ENCODE measurements at regions not wholly inside any gene's neighbourhood (a gene's known extent, or its start where the extent isn't known, plus 50 kb on each side); places are given as distances from the start of the nearest gene placed in this dataset.

- H3K27ac ChIP-seq = no peak overlapping the region
- H3K36me3 ChIP-seq (replicated peaks; ENCODE audit: insufficient read depth, low read depth) = no peaks in the 10 kb centered on the region
- no peak for DNase-seq (ENCODE audit: low spot score)
- H4K20me1 ChIP-seq (ENCODE audit: insufficient read depth, poor library complexity, severe bottlenecking) = no peaks in the 10 kb centered on the region
- 50% methylated on average over 2 of the region's 2 CpGs for WGBS (ENCODE audit: low lambda C conversion rate, missing lambda C conversion rate)
- TF ChIP-seq EZH2 (IDR thresholded peaks at IDR 0.05; ENCODE audit: borderline replicate concordance) (no peak), EZH2phosphoT487 (IDR thresholded peaks at IDR 0.05; ENCODE audit: low read depth, severe bottlenecking, unreplicated experiment) (no peak)
- TF ChIP-seq, protein P1, sequence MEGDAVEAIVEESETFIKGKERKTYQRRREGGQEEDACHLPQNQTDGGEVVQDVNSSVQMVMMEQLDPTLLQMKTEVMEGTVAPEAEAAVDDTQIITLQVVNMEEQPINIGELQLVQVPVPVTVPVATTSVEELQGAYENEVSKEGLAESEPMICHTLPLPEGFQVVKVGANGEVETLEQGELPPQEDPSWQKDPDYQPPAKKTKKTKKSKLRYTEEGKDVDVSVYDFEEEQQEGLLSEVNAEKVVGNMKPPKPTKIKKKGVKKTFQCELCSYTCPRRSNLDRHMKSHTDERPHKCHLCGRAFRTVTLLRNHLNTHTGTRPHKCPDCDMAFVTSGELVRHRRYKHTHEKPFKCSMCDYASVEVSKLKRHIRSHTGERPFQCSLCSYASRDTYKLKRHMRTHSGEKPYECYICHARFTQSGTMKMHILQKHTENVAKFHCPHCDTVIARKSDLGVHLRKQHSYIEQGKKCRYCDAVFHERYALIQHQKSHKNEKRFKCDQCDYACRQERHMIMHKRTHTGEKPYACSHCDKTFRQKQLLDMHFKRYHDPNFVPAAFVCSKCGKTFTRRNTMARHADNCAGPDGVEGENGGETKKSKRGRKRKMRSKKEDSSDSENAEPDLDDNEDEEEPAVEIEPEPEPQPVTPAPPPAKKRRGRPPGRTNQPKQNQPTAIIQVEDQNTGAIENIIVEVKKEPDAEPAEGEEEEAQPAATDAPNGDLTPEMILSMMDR (IDR thresholded peaks at IDR 0.05; ENCODE audit: poor library complexity) = no peak
- no peaks in the 10 kb centered on the region for H3K9me3 ChIP-seq (ENCODE audit: low read depth)
- H3K4me1 ChIP-seq (ENCODE audit: insufficient read depth) = no peaks in the 10 kb centered on the region
- H3K4me3 ChIP-seq = no peak overlapping the region
- H3K79me2 ChIP-seq = no peaks in the 10 kb centered on the region
- no peak overlapping the region for H3K4me2 ChIP-seq
- no peak overlapping the region for H2AFZ ChIP-seq
- H3K9me2 ChIP-seq (replicated peaks; ENCODE audit: insufficient read depth) = no peaks in the 10 kb centered on the region
- peaks cover 10% of the 10 kb centered on the region for H3K27me3 ChIP-seq
These were observed 454.4 kb downstream of the GATA3 start for GRCh38 chr10:8508882-8509281.

DNA sequence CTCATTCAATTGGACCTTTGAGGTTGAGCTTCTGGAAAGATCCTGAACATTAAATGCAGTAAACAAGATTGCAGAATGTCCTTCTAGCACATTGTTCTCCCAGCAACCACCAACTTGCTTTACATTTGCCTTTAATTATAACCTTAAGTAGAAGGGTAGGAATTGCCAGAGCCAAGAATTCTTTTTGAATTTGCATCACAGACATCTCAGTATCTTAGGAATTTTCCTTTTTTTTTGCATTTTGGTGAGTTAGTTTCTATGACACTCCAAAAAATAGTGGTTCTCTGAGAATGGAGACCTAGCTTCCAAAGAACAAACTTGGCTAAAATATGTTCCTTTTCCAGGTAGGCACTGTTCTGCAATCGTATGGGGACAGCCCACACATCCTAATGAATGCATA lies 456.0 kb downstream of the GATA3 start:
- Histone ChIP-seq H3K36me3 (replicated peaks; ENCODE audit: insufficient read depth, low read depth) (no peaks in the 10 kb centered on the region), H2AFZ (no peak overlapping the region), H3K27ac (no peak overlapping the region), H3K79me2 (no peaks in the 10 kb centered on the region), H3K4me1 (ENCODE audit: insufficient read depth) (no peaks in the 10 kb centered on the region), H3K9me2 (replicated peaks; ENCODE audit: insufficient read depth) (no peaks in the 10 kb centered on the region), H3K4me3 (no peak overlapping the region), H3K9me3 (ENCODE audit: low read depth) (no peaks in the 10 kb centered on the region), H3K4me2 (no peak overlapping the region), H3K27me3 (no peaks in the 10 kb centered on the region), H4K20me1 (ENCODE audit: insufficient read depth, poor library complexity, severe bottlenecking) (no peaks in the 10 kb centered on the region)
- no peak for DNase-seq (ENCODE audit: low spot score)
- TF ChIP-seq, protein P1 (IDR thresholded peaks at IDR 0.05; ENCODE audit: poor library complexity) = no peak
- 79% methylated on average over 1 of the region's 1 CpG for WGBS (ENCODE audit: low lambda C conversion rate, missing lambda C conversion rate)

DNA sequence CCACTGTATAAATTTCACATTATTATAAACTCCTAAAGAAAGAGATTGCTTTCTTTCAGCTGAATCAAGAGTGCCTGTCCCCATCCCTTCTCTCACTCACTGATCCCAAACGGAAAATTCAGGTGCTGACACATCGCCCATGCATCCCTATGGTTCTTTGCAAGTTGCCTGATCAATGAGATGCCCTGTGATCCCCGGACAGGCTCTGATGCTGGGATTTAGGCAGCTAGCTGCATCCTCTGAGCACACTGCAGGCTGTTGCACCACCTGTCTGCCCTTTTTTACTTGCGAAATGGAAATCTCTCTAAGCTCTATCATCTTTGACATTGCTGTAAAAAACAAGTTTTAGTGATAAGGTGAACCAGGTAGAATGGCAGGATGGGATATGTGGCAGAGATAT lies 456.5 kb downstream of the GATA3 start:
- no peak overlapping the region for H2AFZ ChIP-seq
- WGBS (ENCODE audit: low lambda C conversion rate, missing lambda C conversion rate) = 74% methylated on average over 4 of the region's 4 CpGs
- H3K79me2 ChIP-seq = no peaks in the 10 kb centered on the region
- no peaks in the 10 kb centered on the region for H3K9me3 ChIP-seq (ENCODE audit: low read depth)
- no peak for DNase-seq (ENCODE audit: low spot score)
- H3K4me2 ChIP-seq = no peak overlapping the region
- H3K4me1 ChIP-seq (ENCODE audit: insufficient read depth) = no peaks in the 10 kb centered on the region
- no peak overlapping the region for H3K4me3 ChIP-seq
- H3K27ac ChIP-seq = no peak overlapping the region
- no peak for TF ChIP-seq EZH2 (IDR thresholded peaks at IDR 0.05; ENCODE audit: borderline replicate concordance)
- TF ChIP-seq EZH2phosphoT487 (IDR thresholded peaks at IDR 0.05; ENCODE audit: low read depth, severe bottlenecking, unreplicated experiment) = no peak
- TF ChIP-seq, protein P1 (IDR thresholded peaks at IDR 0.05; ENCODE audit: poor library complexity) = no peak
- no peaks in the 10 kb centered on the region for H3K36me3 ChIP-seq (replicated peaks; ENCODE audit: insufficient read depth, low read depth)
- no peaks in the 10 kb centered on the region for H3K9me2 ChIP-seq (replicated peaks; ENCODE audit: insufficient read depth)
- no peaks in the 10 kb centered on the region for H3K27me3 ChIP-seq
- no peaks in the 10 kb centered on the region for H4K20me1 ChIP-seq (ENCODE audit: insufficient read depth, poor library complexity, severe bottlenecking)
